Stimulated activated CD8-positive, alpha-beta memory T cell treated with anti-CD3 and anti-CD28 coated beads, Interleukin-12 subunit alpha, Interleukin-12 subunit beta, amount 100 ng/mL, for 24 hours (primary cell): ENCODE measurements at regions not wholly inside any gene's neighbourhood (a gene's known extent, or its start where the extent isn't known, plus 50 kb on each side); places are given as distances from the start of the nearest gene placed in this dataset.
"Not testable (repeated sequence)": the region's sequence is repeated elsewhere in the genome, so short reads cannot be mapped to it uniquely, and the experiment has no call there.

Experiments
- DNase-seq: peaks from one replicate; pipeline ENCODE4 v3.0.0-alpha.2; 2020; ENCODE audit errors: extremely low read depth

DNA sequence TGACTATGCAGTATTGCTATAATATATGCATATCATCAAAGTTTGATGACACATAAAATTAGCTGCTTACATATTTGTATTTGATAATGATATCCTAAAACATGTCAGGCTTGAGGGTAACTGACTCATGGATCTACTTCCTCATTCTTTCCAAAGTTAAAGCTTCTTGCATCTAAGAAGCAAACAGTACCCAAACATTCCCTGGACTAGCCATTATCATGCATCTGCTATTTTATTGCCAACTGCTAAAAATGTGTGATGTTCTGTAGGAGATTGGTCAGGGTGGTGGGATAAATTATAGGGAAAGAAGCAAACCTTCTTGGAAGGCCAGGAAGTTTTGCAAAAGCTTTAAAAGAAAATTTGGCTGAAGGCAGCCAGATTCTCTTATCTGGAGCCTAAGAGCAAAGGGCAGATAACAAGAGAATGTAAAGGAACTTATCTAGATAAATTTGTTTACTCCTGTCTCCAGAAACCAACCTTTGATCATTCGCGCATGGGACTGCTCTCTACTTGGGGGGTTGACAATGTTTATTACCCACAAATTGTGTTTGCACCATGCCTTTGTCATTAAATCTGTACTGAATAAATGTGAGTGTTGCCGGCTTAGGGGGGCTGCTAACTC, 604.1 kb upstream of the TLE4 start:
- DNase-seq = no peak

GRCh38 chr9:78970375-78970774, 601.4 kb upstream of the TLE4 start:
- no peak for DNase-seq

DNA sequence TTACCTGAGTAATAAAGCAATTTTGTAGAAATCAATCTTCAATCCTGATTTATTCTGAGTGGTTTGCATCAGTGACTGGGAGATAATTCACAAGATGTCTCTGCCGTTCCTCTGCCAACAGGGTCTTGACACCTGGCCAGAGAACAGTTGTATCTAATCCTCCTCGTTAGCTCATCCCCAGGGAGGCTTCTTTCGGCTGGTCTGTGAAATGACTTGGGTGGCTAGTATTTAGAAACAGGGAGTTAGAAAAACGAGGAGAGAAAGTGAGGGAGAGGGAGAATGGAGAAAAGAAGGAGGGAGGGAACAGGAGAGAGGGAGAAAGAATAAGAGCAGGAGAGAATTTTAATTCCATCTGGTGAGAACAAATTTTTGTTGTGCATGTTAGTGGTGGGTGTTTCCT, 600.2 kb upstream of the TLE4 start:
- DNase-seq = no peak

GRCh38 chr9:78972303-78972999, 599.3 kb upstream of the TLE4 start:
- no peak for DNase-seq

GRCh38 chr9:78973907-78974306, 597.9 kb upstream of the TLE4 start:
- DNase-seq = no peak

- DNase-seq = no peak
Observed at GRCh38 chr9:78982849-78983248, 588.9 kb upstream of the TLE4 start.

GRCh38 chr9:78985084-78985738, 586.6 kb upstream of the TLE4 start:
- no peak for DNase-seq

- DNase-seq = no peak
Observed at GRCh38 chr9:78986446-78986845, 585.3 kb upstream of the TLE4 start.

DNA sequence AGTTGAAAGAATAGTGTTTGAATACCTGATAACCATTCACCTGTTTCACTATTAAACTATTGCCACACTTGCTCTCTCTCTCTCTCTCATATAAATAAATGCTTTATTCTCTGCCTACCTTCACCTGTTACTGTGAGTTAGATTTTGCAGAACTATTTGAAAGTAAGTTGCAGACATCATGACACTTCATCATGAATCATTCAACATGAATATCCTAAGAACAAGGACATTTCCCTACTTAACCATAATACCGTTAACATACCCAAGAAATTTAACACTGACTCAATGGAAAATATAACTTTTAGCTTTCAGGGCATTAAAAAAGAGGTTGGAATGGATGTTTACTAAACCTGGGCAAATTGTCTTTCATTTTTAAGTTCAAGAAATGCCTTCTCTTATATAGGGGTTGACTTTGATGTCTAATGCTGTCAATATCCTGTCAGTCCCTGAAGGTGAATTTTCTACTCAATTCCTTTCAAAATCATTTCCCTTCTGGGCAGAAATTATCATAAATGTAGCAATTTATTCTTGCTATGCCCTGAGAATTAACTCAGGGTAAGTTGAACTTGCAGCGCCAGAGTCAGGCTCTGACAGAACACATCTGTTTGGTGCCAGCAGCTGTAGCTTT, 582.6 kb upstream of the TLE4 start:
- DNase-seq = no peak

GRCh38 chr9:78994471-78994870, 577.3 kb upstream of the TLE4 start:
- no peak for DNase-seq

DNA sequence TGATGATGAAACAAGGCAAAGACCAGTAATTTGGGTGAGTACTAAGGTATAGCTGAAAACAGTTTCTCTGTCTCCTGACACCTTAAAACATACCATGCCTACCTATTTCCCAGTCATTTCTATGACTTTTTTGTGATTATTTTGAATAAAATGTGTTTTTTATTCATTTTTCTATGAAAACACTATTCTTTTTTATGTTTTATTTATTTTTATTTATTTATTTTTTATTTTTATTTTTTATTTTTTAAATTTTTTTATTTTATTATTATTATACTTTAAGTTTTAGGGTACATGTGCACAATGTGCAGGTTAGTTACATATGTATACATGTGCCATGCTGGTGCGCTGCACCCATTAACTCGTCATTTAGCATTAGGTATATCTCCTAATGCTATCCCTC, 576.8 kb upstream of the TLE4 start:
- not testable (repeated sequence) for DNase-seq

DNA sequence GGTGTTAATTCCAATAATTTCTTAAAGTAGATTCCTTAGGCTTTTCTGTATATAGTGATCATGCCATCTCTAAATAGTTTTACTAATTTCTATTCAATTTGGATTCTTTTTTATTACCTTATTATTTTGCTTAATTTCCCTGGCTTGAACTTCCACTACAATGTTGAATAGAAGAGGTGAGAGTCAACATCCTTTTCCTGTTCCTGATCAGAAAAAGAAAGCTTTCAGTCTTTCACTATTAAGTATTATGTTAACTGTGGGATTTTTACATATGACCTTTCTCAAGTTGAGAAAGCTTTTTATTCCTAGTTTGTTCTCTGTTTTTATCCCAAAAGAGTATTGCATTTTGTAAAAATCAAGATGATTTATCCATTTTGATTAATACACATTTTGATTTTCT, 574.5 kb upstream of the TLE4 start:
- DNase-seq = no peak

DNA sequence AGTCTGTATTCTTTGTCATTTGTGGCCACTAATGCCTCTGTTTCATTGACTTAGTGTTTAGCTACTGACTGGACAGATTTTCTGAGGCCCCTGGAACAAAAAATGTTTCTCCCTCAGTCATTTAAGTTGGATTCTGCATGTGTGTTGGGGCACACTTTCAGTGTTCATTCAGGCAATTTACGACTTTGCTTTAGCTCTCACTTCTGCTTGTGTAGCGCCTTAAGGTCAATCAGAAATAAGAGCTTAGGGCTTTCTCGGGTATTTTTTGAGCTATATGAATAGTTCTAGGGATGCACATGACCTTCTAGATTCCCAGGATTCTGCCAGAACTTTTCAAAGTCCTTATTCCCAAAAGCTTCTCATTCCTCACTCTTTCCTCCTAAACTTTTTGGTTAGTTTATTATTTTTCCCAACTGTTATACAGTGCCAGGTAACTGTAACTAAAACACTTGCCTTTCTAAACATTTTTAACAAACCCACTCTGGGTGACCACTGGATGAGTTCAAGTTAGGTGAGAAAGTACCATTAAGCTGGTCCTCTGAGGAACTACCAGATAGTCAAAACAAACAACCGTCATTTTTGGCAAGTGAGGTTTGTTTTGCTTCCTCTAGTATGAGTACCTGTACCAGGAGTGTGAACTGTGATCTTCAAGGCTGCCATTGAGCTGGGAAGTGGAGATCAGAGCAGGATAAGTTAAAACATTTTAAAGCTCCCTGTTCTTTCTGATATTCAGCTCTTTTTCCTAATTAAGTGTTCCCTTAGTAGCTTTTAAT, 571.3 kb upstream of the TLE4 start:
- no peak for DNase-seq

DNA sequence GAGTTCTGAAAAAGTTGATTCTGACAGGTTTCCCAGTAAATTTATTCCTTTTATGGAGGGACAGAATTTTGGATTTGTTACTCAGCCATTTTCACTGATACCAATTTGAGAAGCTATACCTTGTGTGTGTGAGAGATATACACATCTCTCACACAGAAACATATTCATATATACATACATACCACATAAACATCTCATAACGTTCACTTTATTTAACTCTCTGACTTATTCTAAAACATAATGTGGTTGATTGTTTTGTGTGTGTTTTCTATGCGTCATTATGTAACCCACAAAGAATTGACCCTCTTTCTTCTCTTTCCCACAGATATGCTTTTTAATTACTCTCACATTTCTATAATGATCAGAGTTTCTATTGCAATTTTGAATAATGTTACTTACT, 570.8 kb upstream of the TLE4 start:
- DNase-seq = no peak

GRCh38 chr9:79003514-79003913, 568.3 kb upstream of the TLE4 start:
- DNase-seq = no peak

- no peak for DNase-seq
Observed at GRCh38 chr9:79004032-79004431, 567.7 kb upstream of the TLE4 start.

GRCh38 chr9:79006546-79006945, 565.2 kb upstream of the TLE4 start:
- no peak for DNase-seq

- DNase-seq = no peak
Observed at GRCh38 chr9:79007701-79008483, 563.9 kb upstream of the TLE4 start.

GRCh38 chr9:79008916-79009315, 562.8 kb upstream of the TLE4 start:
- no peak for DNase-seq

DNA sequence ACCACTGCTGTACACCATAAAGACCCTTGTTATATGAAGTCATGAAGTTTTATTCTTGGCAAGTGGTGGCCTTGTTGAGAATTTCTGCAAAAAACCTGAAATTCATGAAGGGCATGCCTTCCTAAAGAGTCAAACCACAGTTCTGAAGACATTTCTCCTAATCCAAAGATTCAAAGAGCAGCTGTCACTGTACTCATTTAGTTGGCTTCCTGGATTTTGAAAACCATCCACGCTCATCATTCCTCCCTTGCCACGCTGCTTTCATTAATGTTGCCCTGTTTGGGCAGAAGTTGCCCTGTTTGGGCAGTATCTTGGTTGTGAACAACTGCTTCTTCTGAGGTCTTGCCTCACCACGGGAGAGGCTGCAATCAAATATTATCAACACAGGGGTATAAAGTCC, 560.3 kb upstream of the TLE4 start:
- no peak for DNase-seq

- no peak for DNase-seq
Observed at GRCh38 chr9:79012561-79012960, 559.2 kb upstream of the TLE4 start.
